ENCODE measurements at regions not wholly inside any gene's neighbourhood (a gene's known extent, or its start where the extent isn't known, plus 50 kb on each side); places are given as distances from the start of the nearest gene placed in this dataset.

GRCh38 chr5:5588887-5589826 is 166.7 kb downstream of the ICE1 start:
- no peak overlapping the region for H3K4me3 ChIP-seq (ENCODE audit: low read depth, low read length)
- ChIA-PET CTCF (no interaction called here), POLR2A (no interaction called here)
- no peak for DNase-seq (ENCODE audit: low read depth, low spot score)
- no peak for TF ChIP-seq CTCF (IDR thresholded peaks at IDR 0.05; ENCODE audit: insufficient read depth, low read length, missing control alignments)

- no peak for TF ChIP-seq CTCF (IDR thresholded peaks at IDR 0.05; ENCODE audit: insufficient read depth, low read length, missing control alignments)
- POLR2A ChIA-PET, result no interaction called here
- no peak for DNase-seq (ENCODE audit: low read depth, low spot score)
- CTCF ChIA-PET, result no interaction called here
- no peak overlapping the region for H3K4me3 ChIP-seq (ENCODE audit: low read depth, low read length)
These were observed 165.9 kb downstream of the ICE1 start for GRCh38 chr5:5588386-5588785.

GRCh38 chr5:5587474-5587873 is 165.0 kb downstream of the ICE1 start:
- ChIA-PET POLR2A (no interaction called here), CTCF (no interaction called here)
- no peak for DNase-seq (ENCODE audit: low read depth, low spot score)
- no peak for TF ChIP-seq CTCF (IDR thresholded peaks at IDR 0.05; ENCODE audit: insufficient read depth, low read length, missing control alignments)
- no peak overlapping the region for H3K4me3 ChIP-seq (ENCODE audit: low read depth, low read length)

- H3K4me3 ChIP-seq (ENCODE audit: low read depth, low read length), result no peak overlapping the region
- no peak for TF ChIP-seq CTCF (IDR thresholded peaks at IDR 0.05; ENCODE audit: insufficient read depth, low read length, missing control alignments)
- ChIA-PET CTCF (no interaction called here), POLR2A (no interaction called here)
- no peak for DNase-seq (ENCODE audit: low read depth, low spot score)
These were observed 164.2 kb downstream of the ICE1 start for GRCh38 chr5:5586721-5587120.

GRCh38 chr5:5585751-5586341 is 163.4 kb downstream of the ICE1 start:
- no peak for DNase-seq (ENCODE audit: low read depth, low spot score)
- H3K4me3 ChIP-seq (ENCODE audit: low read depth, low read length), result no peak overlapping the region
- ChIA-PET CTCF (no interaction called here), POLR2A (no interaction called here)
- no peak for TF ChIP-seq CTCF (IDR thresholded peaks at IDR 0.05; ENCODE audit: insufficient read depth, low read length, missing control alignments)

- TF ChIP-seq CTCF (IDR thresholded peaks at IDR 0.05; ENCODE audit: insufficient read depth, low read length, missing control alignments), result no peak
- no peak for DNase-seq (ENCODE audit: low read depth, low spot score)
- ChIA-PET POLR2A (no interaction called here), CTCF (no interaction called here)
- no peak overlapping the region for H3K4me3 ChIP-seq (ENCODE audit: low read depth, low read length)
These were observed 162.3 kb downstream of the ICE1 start for GRCh38 chr5:5584751-5585150.

All from AG04449 (cell line).